NCI-H1092 (cell line): ENCODE measurements at regions not wholly inside any gene's neighbourhood (a gene's known extent, or its start where the extent isn't known, plus 50 kb on each side); places are given as distances from the start of the nearest gene placed in this dataset.

Experiments
- DNase-seq: peaks from one replicate; lab custom pipeline; 2025; lab: John Stamatoyannopoulos, UW

- no peak for DNase-seq
Observed at GRCh38 chr3:84439476-84439875, 519.3 kb upstream of the CADM2 start.

- DNase-seq, result no peak
Observed at GRCh38 chr3:84440291-84440690, 518.5 kb upstream of the CADM2 start.

- DNase-seq, result no peak
Observed at GRCh38 chr3:84442533-84442932, 516.3 kb upstream of the CADM2 start.

GRCh38 chr3:84444726-84445521 lies 513.9 kb upstream of the CADM2 start:
- no peak for DNase-seq

- no peak for DNase-seq
Observed at GRCh38 chr3:84487296-84487695, 471.5 kb upstream of the CADM2 start.

GRCh38 chr3:84504761-84505160 lies 454.0 kb upstream of the CADM2 start:
- no peak for DNase-seq

GRCh38 chr3:84510007-84510406 lies 448.8 kb upstream of the CADM2 start:
- no peak for DNase-seq

- DNase-seq, result no peak
Observed at GRCh38 chr3:84522893-84523292, 435.9 kb upstream of the CADM2 start.

GRCh38 chr3:84536916-84537315 lies 421.9 kb upstream of the CADM2 start:
- no peak for DNase-seq

- no peak for DNase-seq
Observed at GRCh38 chr3:84538597-84538996, 420.2 kb upstream of the CADM2 start.

GRCh38 chr3:84547207-84547606 lies 411.6 kb upstream of the CADM2 start:
- DNase-seq, result no peak

- peak; percentile 7 for DNase-seq
Observed at GRCh38 chr3:84547971-84548970, 410.5 kb upstream of the CADM2 start.

- DNase-seq, result no peak
Observed at GRCh38 chr3:84555629-84556028, 403.2 kb upstream of the CADM2 start.

GRCh38 chr3:84566256-84566655 lies 392.5 kb upstream of the CADM2 start:
- DNase-seq, result no peak

GRCh38 chr3:84567796-84568195 lies 391.0 kb upstream of the CADM2 start:
- no peak for DNase-seq

GRCh38 chr3:84573962-84574361 lies 384.8 kb upstream of the CADM2 start:
- no peak for DNase-seq

GRCh38 chr3:84586427-84586826 lies 372.4 kb upstream of the CADM2 start:
- DNase-seq, result no peak

- no peak for DNase-seq
Observed at GRCh38 chr3:84600703-84601225, 358.0 kb upstream of the CADM2 start.

GRCh38 chr3:84601303-84601702 lies 357.5 kb upstream of the CADM2 start:
- DNase-seq, result no peak

- no peak for DNase-seq
Observed at GRCh38 chr3:84621823-84622222, 337.0 kb upstream of the CADM2 start.

- DNase-seq, result no peak
Observed at GRCh38 chr3:84634668-84635067, 324.1 kb upstream of the CADM2 start.

- DNase-seq, result no peak
Observed at GRCh38 chr3:84637272-84637671, 321.5 kb upstream of the CADM2 start.

- no peak for DNase-seq
Observed at GRCh38 chr3:84666468-84666867, 292.3 kb upstream of the CADM2 start.
